ENCODE measurements at regions not wholly inside any gene's neighbourhood (a gene's known extent, or its start where the extent isn't known, plus 50 kb on each side); places are given as distances from the start of the nearest gene placed in this dataset.

- Histone ChIP-seq H3K36me3 (no peaks in the 10 kb centered on the region), H3K4me3 (no peak overlapping the region), H3K9me3 (no peaks in the 10 kb centered on the region), H3K4me1 (no peaks in the 10 kb centered on the region), H3K27ac (no peak overlapping the region), H3K27me3 (no peaks in the 10 kb centered on the region)
- ATAC-seq = no peak
- TF ChIP-seq CTCF (IDR thresholded peaks at IDR 0.05) = no peak
- TF ChIP-seq POLR2A (IDR thresholded peaks at IDR 0.05) = no peak
- WGBS (ENCODE audit: insufficient coverage, low coverage, low lambda C conversion rate, missing lambda C conversion rate) = 49% methylated on average over 6 of the region's 6 CpGs
- intact Hi-C loops (cut with DNase I) = no loop called here
- no peak for DNase-seq
Observed at GRCh38 chr21:32062591-32063227, 189.9 kb downstream of the HUNK start.

GRCh38 chr21:32061729-32062128 is 188.9 kb downstream of the HUNK start:
- TF ChIP-seq POLR2A (IDR thresholded peaks at IDR 0.05) (no peak), CTCF (IDR thresholded peaks at IDR 0.05) (no peak)
- Histone ChIP-seq H3K4me3 (no peak overlapping the region), H3K27ac (no peak overlapping the region), H3K27me3 (no peaks in the 10 kb centered on the region), H3K4me1 (no peaks in the 10 kb centered on the region), H3K9me3 (no peaks in the 10 kb centered on the region), H3K36me3 (no peaks in the 10 kb centered on the region)
- no peak for DNase-seq
- WGBS (ENCODE audit: insufficient coverage, low coverage, low lambda C conversion rate, missing lambda C conversion rate) = 40% methylated on average over 1 of the region's 1 CpG
- no peak for ATAC-seq
- intact Hi-C loops (cut with DNase I) = no loop called here

GRCh38 chr21:32056791-32057190 is 184.0 kb downstream of the HUNK start:
- H3K27me3 ChIP-seq = no peaks in the 10 kb centered on the region
- ATAC-seq = no peak
- no peaks in the 10 kb centered on the region for H3K9me3 ChIP-seq
- TF ChIP-seq POLR2A (IDR thresholded peaks at IDR 0.05) (no peak), CTCF (IDR thresholded peaks at IDR 0.05) (no peak)
- no CpG with 5 or more reads among the region's 8 CpGs for WGBS (ENCODE audit: insufficient coverage, low coverage, low lambda C conversion rate, missing lambda C conversion rate)
- H3K4me3 ChIP-seq = no peak overlapping the region
- no peak for DNase-seq
- no peak overlapping the region for H3K27ac ChIP-seq
- H3K36me3 ChIP-seq = no peaks in the 10 kb centered on the region
- H3K4me1 ChIP-seq = no peaks in the 10 kb centered on the region
- intact Hi-C loops (cut with DNase I) = no loop called here

GRCh38 chr21:32055305-32055704 is 182.5 kb downstream of the HUNK start:
- no peaks in the 10 kb centered on the region for H3K27me3 ChIP-seq
- WGBS (ENCODE audit: insufficient coverage, low coverage, low lambda C conversion rate, missing lambda C conversion rate) = 47% methylated on average over 3 of the region's 3 CpGs
- H3K36me3 ChIP-seq = no peaks in the 10 kb centered on the region
- ATAC-seq (no peak), DNase-seq (no peak)
- H3K4me3 ChIP-seq = no peak overlapping the region
- no peak overlapping the region for H3K27ac ChIP-seq
- no peaks in the 10 kb centered on the region for H3K4me1 ChIP-seq
- intact Hi-C loops (cut with DNase I) = no loop called here
- H3K9me3 ChIP-seq = no peaks in the 10 kb centered on the region
- TF ChIP-seq CTCF (IDR thresholded peaks at IDR 0.05) = no peak
- no peak for TF ChIP-seq POLR2A (IDR thresholded peaks at IDR 0.05)
